Gastroesophageal sphincter (tissue), 3 donors: ENCODE measurements at regions not wholly inside any gene's neighbourhood (a gene's known extent, or its start where the extent isn't known, plus 50 kb on each side); places are given as distances from the start of the nearest gene placed in this dataset.

Experiments used
- EP300 ChIP-seq: sonication (generic); formaldehyde crosslinking; IDR thresholded peaks from one replicate; pipeline ENCODE4 v1.6.1; 2017; ENCODE audit warnings: antibody characterized with exemption, mild to moderate bottlenecking
- POLR2A ChIP-seq, 2 donors: fragments of 450-650 bp; IDR thresholded peaks; one replicate each; pipeline ENCODE4 v1.6.1; 2017; ENCODE audit warnings: antibody characterized with exemption in 2 of 2, mild to moderate bottlenecking in 2 of 2, moderate library complexity in 1 of 2
- POLR2AphosphoS5 ChIP-seq: sonication (generic); formaldehyde crosslinking; IDR thresholded peaks from one replicate; pipeline ENCODE4 v1.6.1; 2017; ENCODE audit warnings: antibody characterized with exemption
- TF ChIP-seq, protein P1 (sequence below), 4 experiments: fragments of 200-600 bp in 2 of 4; fragments of 450-650 bp in 2 of 4; sonication (generic) in 1 of 4; IDR thresholded peaks; one replicate each; pipeline ENCODE4 v1.5.1; 2017 to 2019; ENCODE audit warnings: antibody characterized with exemption in 4 of 4, mild to moderate bottlenecking in 2 of 4, moderate library complexity in 2 of 4

DNA sequence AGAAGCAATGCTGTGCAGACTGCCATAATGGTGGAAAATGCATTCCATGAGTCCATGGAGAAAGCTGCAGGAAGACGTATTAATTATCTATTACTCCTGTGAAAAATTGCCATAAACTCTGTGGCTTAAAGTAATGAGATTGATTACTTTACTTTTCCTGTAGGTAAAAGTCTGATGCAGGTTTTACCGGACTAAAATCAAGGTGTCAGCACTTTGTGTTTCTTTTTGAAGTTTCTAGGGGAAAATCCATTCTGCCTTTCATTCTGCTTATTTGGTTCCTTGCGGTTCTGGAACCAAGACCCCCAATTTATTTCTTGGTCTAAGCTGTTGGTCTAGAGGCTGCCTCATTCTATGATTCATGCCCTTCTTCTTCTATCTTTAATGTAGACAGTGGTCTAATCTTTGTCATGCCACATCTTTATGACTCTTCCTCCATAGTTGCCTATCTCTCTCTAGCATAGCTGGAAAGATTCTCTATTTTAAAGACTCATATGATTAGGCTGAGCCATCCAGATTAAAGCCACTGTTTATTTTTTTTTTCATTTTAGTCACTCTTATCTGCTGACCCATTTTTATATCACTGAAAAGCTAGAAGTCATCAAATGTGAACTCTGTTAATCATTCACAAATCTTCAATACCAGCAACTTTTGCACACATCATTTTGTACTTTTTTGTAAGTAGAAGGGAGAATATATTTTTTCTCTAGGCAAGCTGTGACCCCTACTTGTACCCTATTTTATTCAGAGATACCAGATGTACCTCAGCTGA, 2056.4 kb downstream of the PCDH7 start:
- TF ChIP-seq, protein P1, sequence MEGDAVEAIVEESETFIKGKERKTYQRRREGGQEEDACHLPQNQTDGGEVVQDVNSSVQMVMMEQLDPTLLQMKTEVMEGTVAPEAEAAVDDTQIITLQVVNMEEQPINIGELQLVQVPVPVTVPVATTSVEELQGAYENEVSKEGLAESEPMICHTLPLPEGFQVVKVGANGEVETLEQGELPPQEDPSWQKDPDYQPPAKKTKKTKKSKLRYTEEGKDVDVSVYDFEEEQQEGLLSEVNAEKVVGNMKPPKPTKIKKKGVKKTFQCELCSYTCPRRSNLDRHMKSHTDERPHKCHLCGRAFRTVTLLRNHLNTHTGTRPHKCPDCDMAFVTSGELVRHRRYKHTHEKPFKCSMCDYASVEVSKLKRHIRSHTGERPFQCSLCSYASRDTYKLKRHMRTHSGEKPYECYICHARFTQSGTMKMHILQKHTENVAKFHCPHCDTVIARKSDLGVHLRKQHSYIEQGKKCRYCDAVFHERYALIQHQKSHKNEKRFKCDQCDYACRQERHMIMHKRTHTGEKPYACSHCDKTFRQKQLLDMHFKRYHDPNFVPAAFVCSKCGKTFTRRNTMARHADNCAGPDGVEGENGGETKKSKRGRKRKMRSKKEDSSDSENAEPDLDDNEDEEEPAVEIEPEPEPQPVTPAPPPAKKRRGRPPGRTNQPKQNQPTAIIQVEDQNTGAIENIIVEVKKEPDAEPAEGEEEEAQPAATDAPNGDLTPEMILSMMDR (IDR thresholded peaks at IDR 0.05): no peak
- TF ChIP-seq EP300: no peak
- no peak for TF ChIP-seq POLR2A (IDR thresholded peaks at IDR 0.05)
- TF ChIP-seq POLR2AphosphoS5: no peak
